ENCODE measurements at regions not wholly inside any gene's neighbourhood (a gene's known extent, or its start where the extent isn't known, plus 50 kb on each side); places are given as distances from the start of the nearest gene placed in this dataset.

GRCh38 chr16:52787709-52788108, 240.8 kb upstream of the TOX3 start:
- Histone ChIP-seq H3K4me1 (replicated peaks in 1 of 2; ENCODE audit: control insufficient read depth in 2 of 2, insufficient read depth in 2 of 2, low read length in 2 of 2) (no peaks in the 10 kb centered on the region), H3K27me3 (ENCODE audit: control insufficient read depth in 2 of 2, insufficient read depth in 2 of 2, low read length in 2 of 2) (no peaks in the 10 kb centered on the region), H3K9me1 (ENCODE audit: control insufficient read depth, insufficient read depth, low read length) (no peaks in the 10 kb centered on the region), H4K20me1 (replicated peaks; ENCODE audit: control insufficient read depth, insufficient read depth, low read length) (no peaks in the 10 kb centered on the region), H3K9me3 (replicated peaks; ENCODE audit: control insufficient read depth, insufficient read depth, low read depth, low read length) (no peaks in the 10 kb centered on the region), H3K4me3 (no peak overlapping the region), H3K4me2 (ENCODE audit: insufficient read depth, low read length) (no peak overlapping the region), H3K9ac (ENCODE audit: insufficient read depth in 1 of 2, low read depth in 2 of 2, low read length in 2 of 2) (no peak overlapping the region), H3K27ac (ENCODE audit: extremely low read depth, low read depth, low read length) (no peak overlapping the region), H2AFZ (ENCODE audit: low read depth, low read length) (no peak overlapping the region), H3K79me2 (ENCODE audit: control insufficient read depth, insufficient read depth, low read length) (no peaks in the 10 kb centered on the region), H3K36me3 (ENCODE audit: control insufficient read depth, insufficient read depth, low read length) (no peaks in the 10 kb centered on the region)
- FAIRE-seq (no peak), DNase-seq (ENCODE audit: extremely low read depth in 1 of 4, low spot score in 3 of 4) (no peak), ATAC-seq (no peak)
- BruUV-seq (replicated peaks) = no TSS peak
- ChIA-PET POLR2A (no interaction called here), CTCF (ENCODE audit: low intra/inter-chr PET ratio) (no interaction called here)
- intact Hi-C loops (cut with micrococcal nuclease) (no loop called here), in situ Hi-C loops (cut with MboI) (no loop called here)
- WGBS (ENCODE audit: insufficient coverage, low coverage, missing lambda C conversion rate) = 0% methylated on average over 3 of the region's 3 CpGs
- TF ChIP-seq FIP1L1 (IDR thresholded peaks at IDR 0.05; ENCODE audit: low read depth, low read length, poor library complexity, severe bottlenecking) (no peak), ZNF253 (CRISPR knock-in tag; conservative IDR thresholded peaks at IDR 0.05) (no peak), SREBF1 (IDR thresholded peaks at IDR 0.05; ENCODE audit: borderline replicate concordance, low read depth, low read length) (no peak), ZNF445 (CRISPR knock-in tag; IDR thresholded peaks at IDR 0.05; ENCODE audit: low read depth) (no peak), TCF7 (IDR thresholded peaks at IDR 0.05; ENCODE audit: borderline replicate concordance) (no peak), SRSF9 (IDR thresholded peaks at IDR 0.05; ENCODE audit: borderline replicate concordance, low read depth, low read length) (no peak), POLR2A (conservative IDR thresholded peaks at IDR 0.05) (no peak), FOXO4 (CRISPR knock-in tag; IDR thresholded peaks at IDR 0.05) (no peak), ZNF639 (CRISPR knock-in tag; conservative IDR thresholded peaks at IDR 0.05 in 1 of 2, IDR thresholded peaks at IDR 0.05 in 1 of 2) (no peak), TAF9B (IDR thresholded peaks at IDR 0.05; ENCODE audit: partially characterized antibody) (no peak), KLF10 (CRISPR knock-in tag; IDR thresholded peaks at IDR 0.05) (no peak), HDAC2 (IDR thresholded peaks at IDR 0.05) (no peak), ZBTB33 (CRISPR knock-in tag; IDR thresholded peaks at IDR 0.05) (no peak), CBFA2T3 (IDR thresholded peaks at IDR 0.05) (no peak), MAZ (CRISPR knock-in tag; conservative IDR thresholded peaks at IDR 0.05 in 1 of 2, IDR thresholded peaks at IDR 0.05 in 1 of 2) (no peak), U2AF2 (optimal IDR thresholded peaks at IDR 0.05; ENCODE audit: low read depth, low read length) (no peak), E2F6 (IDR thresholded peaks at IDR 0.05; ENCODE audit: borderline replicate concordance in 1 of 2, extremely low read depth in 1 of 2, insufficient read depth in 1 of 2, insufficient read length in 1 of 2, low read depth in 1 of 2, low read length in 1 of 2, poor library complexity in 1 of 2, severe bottlenecking in 1 of 2) (no peak), SETDB1 (IDR thresholded peaks at IDR 0.05; ENCODE audit: low read length) (no peak), KLF6 (CRISPR knock-in tag; IDR thresholded peaks at IDR 0.05; ENCODE audit: borderline replicate concordance) (no peak)
